ENCODE measurements at regions not wholly inside any gene's neighbourhood (a gene's known extent, or its start where the extent isn't known, plus 50 kb on each side); places are given as distances from the start of the nearest gene placed in this dataset.

DNA sequence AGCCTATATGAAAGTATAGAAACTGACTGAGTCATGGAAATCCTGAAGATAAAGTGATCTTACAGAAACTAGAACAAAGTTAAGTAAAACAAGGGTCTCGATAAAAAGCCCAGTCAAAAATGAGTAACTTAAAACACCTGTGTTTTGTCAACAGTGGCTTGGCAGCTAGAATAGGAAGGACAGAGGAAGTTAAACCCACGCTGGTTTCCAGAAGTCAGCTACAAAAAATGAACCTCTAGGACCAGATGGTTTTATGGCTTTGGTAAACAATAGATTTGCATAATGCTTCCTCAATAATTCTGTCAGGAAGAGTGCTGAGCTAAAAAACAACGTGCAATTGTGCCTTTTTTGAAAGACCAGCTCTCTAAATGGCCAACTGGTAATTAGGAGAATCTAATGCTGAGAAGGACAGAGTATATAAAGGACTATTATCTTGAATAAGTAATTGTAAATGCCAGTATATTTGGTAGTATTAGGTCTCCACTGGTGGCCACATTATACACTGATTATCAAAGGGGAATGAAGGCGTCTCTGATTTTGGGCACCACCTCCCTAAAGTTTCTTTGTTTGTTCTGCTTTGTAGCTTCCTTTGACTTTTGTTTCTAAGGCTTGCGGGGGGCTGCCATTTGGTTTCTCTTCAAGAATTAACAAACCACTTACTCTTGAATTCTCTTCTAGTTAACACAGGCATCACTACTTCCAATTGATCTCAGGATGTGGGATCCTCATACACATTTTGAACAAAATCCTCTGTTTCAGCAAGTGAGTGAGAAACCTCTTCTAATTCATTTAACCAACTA lies 72.2 kb upstream of the PPP3CA start:
- Histone ChIP-seq H3K9me3 (no peaks in the 10 kb centered on the region), H3K27ac (no peak overlapping the region), H3K4me3 (no peak overlapping the region), H3K4me2 (no peak overlapping the region), H3K4me1 (no peaks in the 10 kb centered on the region)
- POLR2A ChIA-PET, result no interaction called here
- no peak for DNase-seq (ENCODE audit: low read depth in 1 of 2, low spot score in 1 of 2)
- CTCF ChIA-PET, result no interaction called here
- no peak for FAIRE-seq
- ATAC-seq, result no peak
- WGBS (ENCODE audit: missing lambda C conversion rate), result 74% methylated on average over 5 of the region's 5 CpGs
- no peak for TF ChIP-seq POLR2A (IDR thresholded peaks at IDR 0.05; ENCODE audit: low read length)
- TF ChIP-seq GATA3 (IDR thresholded peaks at IDR 0.05; ENCODE audit: borderline replicate concordance), result no peak

DNA sequence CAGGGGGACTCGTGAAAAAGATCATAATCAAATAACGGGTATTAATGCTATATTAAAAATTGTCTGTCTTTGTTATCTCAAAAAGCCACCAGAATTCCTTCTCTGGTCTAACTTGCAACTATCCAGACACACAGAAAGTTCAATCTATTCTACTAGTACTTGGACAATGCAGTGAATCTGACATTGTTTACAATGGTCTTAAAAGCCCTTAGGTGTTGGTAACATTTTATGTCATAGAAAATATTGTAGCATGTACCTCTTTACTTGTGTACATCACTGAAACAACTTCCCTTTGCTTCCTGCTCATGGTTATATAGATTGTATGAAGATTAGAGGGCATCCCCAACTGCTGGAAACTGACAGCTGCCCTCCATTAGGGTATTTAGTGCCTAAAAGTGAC lies 71.1 kb upstream of the PPP3CA start:
- DNase-seq (ENCODE audit: low read depth in 1 of 2, low spot score in 1 of 2) (no peak), ATAC-seq (no peak), FAIRE-seq (no peak)
- no peak overlapping the region for H3K4me2 ChIP-seq
- H3K4me1 ChIP-seq, result no peaks in the 10 kb centered on the region
- ChIA-PET CTCF (no interaction called here), POLR2A (no interaction called here)
- TF ChIP-seq NR3C1 (IDR thresholded peaks at IDR 0.05), result no peak
- H3K4me3 ChIP-seq, result no peak overlapping the region
- 71% methylated on average over 2 of the region's 2 CpGs for WGBS (ENCODE audit: missing lambda C conversion rate)
- H3K9me3 ChIP-seq, result no peaks in the 10 kb centered on the region
- no peak overlapping the region for H3K27ac ChIP-seq

DNA sequence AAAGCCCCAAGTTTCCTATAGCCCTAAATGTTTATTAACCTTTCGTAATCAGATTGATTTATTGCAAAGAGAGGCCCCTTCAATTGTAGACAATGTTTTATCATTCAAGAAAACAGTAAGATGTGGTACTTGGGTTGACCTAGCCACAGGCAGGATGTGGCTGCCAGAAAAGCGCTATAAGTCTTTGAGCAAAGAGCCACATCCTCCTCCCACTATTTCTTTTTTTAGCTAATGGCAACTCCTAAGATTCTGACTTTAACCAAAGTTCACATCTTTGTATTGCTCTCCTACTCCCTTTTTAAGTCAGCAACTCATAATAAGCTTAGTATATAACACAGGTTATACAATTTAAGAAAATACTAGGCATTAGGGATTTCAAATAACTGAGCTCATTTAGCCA lies 70.7 kb upstream of the PPP3CA start:
- FAIRE-seq (no peak), DNase-seq (ENCODE audit: low read depth in 1 of 2, low spot score in 1 of 2) (no peak), ATAC-seq (no peak)
- H3K4me2 ChIP-seq, result no peak overlapping the region
- POLR2A ChIA-PET, result no interaction called here
- TF ChIP-seq, protein P1, sequence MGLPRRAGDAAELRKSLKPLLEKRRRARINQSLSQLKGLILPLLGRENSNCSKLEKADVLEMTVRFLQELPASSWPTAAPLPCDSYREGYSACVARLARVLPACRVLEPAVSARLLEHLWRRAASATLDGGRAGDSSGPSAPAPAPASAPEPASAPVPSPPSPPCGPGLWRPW (IDR thresholded peaks at IDR 0.05), result no peak
- TF ChIP-seq NR3C1 (IDR thresholded peaks at IDR 0.05) (no peak), EHMT2 (IDR thresholded peaks at IDR 0.05; ENCODE audit: low read depth) (no peak), HEYL (CRISPR knock-in tag; IDR thresholded peaks at IDR 0.05) (no peak), MYC (IDR thresholded peaks at IDR 0.05; ENCODE audit: borderline replicate concordance, low read length) (no peak), HDAC2 (IDR thresholded peaks at IDR 0.05) (no peak), FOSL2 (IDR thresholded peaks at IDR 0.05) (no peak), FOSL2 (CRISPR knock-in tag; IDR thresholded peaks at IDR 0.05) (no peak), RNF2 (IDR thresholded peaks at IDR 0.05; ENCODE audit: borderline replicate concordance, low read depth) (no peak), BHLHE40 (IDR thresholded peaks at IDR 0.05; ENCODE audit: low read depth, low read length) (no peak), NPAS2 (CRISPR knock-in tag; IDR thresholded peaks at IDR 0.05; ENCODE audit: borderline replicate concordance) (no peak), TP53 (CRISPR knock-in tag; IDR thresholded peaks at IDR 0.05) (no peak), CBX8 (IDR thresholded peaks at IDR 0.05) (no peak), MAFK (IDR thresholded peaks at IDR 0.05; ENCODE audit: partially characterized antibody) (no peak), SREBF2 (IDR thresholded peaks at IDR 0.05) (no peak), CHD4 (IDR thresholded peaks at IDR 0.05; ENCODE audit: borderline replicate concordance) (no peak)
- TF ChIP-seq, protein P2, sequence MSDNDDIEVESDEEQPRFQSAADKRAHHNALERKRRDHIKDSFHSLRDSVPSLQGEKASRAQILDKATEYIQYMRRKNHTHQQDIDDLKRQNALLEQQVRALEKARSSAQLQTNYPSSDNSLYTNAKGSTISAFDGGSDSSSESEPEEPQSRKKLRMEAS (IDR thresholded peaks at IDR 0.05), result no peak
- TF ChIP-seq, protein P3, sequence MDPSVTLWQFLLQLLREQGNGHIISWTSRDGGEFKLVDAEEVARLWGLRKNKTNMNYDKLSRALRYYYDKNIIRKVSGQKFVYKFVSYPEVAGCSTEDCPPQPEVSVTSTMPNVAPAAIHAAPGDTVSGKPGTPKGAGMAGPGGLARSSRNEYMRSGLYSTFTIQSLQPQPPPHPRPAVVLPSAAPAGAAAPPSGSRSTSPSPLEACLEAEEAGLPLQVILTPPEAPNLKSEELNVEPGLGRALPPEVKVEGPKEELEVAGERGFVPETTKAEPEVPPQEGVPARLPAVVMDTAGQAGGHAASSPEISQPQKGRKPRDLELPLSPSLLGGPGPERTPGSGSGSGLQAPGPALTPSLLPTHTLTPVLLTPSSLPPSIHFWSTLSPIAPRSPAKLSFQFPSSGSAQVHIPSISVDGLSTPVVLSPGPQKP (IDR thresholded peaks at IDR 0.05; ENCODE audit: low read depth, low read length), result no peak
- no peaks in the 10 kb centered on the region for H3K4me1 ChIP-seq
- H3K27ac ChIP-seq, result no peak overlapping the region
- 97% methylated on average over 2 of the region's 2 CpGs for WGBS (ENCODE audit: missing lambda C conversion rate)
- CTCF ChIA-PET, result no interaction called here
- no peaks in the 10 kb centered on the region for H3K9me3 ChIP-seq
- no peak overlapping the region for H3K4me3 ChIP-seq

DNA sequence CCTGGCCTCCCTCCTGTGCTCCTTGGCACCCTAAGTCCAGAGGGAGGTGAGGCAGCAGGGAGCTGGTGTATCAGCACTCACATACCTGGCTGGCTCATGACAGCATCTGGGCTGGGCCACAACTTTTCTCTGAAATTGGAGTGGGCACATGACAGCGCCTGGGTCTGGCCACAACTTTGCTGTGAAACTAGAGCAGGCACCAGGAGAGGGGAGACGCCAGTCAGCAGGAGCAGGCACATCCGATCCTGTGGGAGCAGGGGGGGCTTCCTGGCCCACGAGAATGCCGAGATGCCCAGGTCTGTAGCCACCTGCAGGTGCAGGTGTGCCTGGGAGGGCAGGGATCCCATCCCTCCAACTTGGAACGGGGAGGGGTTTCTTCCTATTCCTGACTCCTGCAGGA lies 69.7 kb upstream of the PPP3CA start:
- no peak overlapping the region for H3K4me2 ChIP-seq
- DNase-seq (ENCODE audit: low read depth in 1 of 2, low spot score in 1 of 2) (no peak), FAIRE-seq (no peak), ATAC-seq (no peak)
- POLR2A ChIA-PET, result no interaction called here
- TF ChIP-seq KDM1A (IDR thresholded peaks at IDR 0.05; ENCODE audit: low read depth) (no peak), FOSL2 (IDR thresholded peaks at IDR 0.05) (no peak), FOSL2 (CRISPR knock-in tag; IDR thresholded peaks at IDR 0.05) (no peak), RARB (CRISPR knock-in tag; IDR thresholded peaks at IDR 0.05) (no peak), ZFP36 (IDR thresholded peaks at IDR 0.05; ENCODE audit: borderline replicate concordance, partially characterized antibody) (no peak)
- H3K4me1 ChIP-seq, result peaks cover 6% of the 10 kb centered on the region
- no peak overlapping the region for H3K4me3 ChIP-seq
- no peak overlapping the region for H3K27ac ChIP-seq
- CTCF ChIA-PET, result no interaction called here
- H3K9me3 ChIP-seq, result no peaks in the 10 kb centered on the region
- WGBS (ENCODE audit: missing lambda C conversion rate), result 92% methylated on average over 2 of the region's 6 CpGs
